Upper lobe of right lung (tissue), 1 donor: ENCODE measurements at regions not wholly inside any gene's neighbourhood (a gene's known extent, or its start where the extent isn't known, plus 50 kb on each side); places are given as distances from the start of the nearest gene placed in this dataset.

Source experiments
- ATAC-seq: fragments of 200-7000 bp; cut with Tn5 transposase; one replicate; pipeline ENCODE4 v1.9.1; 2020; ENCODE audit warnings: mild to moderate bottlenecking, moderate library complexity
- DNase-seq: peaks from one replicate; pipeline ENCODE4 v3.0.0-alpha.2; 2020
- H3K27ac ChIP-seq: fragments of 200-600 bp; one replicate; pipeline ENCODE4 v1.8.0; 2022
- H3K27me3 ChIP-seq: fragments of 200-600 bp; one replicate; pipeline ENCODE4 v1.8.0; 2022; ENCODE audit warnings: mild to moderate bottlenecking
- H3K36me3 ChIP-seq: fragments of 200-600 bp; one replicate; pipeline ENCODE4 v1.8.0; 2022
- H3K4me1 ChIP-seq: fragments of 200-600 bp; one replicate; pipeline ENCODE4 v1.8.0; 2022
- H3K4me3 ChIP-seq: fragments of 200-600 bp; one replicate; pipeline ENCODE4 v1.8.0; 2022; ENCODE audit warnings: mild to moderate bottlenecking
- H3K9me3 ChIP-seq: fragments of 200-600 bp; one replicate; pipeline ENCODE4 v1.8.0; 2022
- intact Hi-C: fragments of 100-400 bp; cut with DNase I; formaldehyde crosslinking; loops from one replicate; pipeline ENCODE4 v1.11.0; 2022
- TF ChIP-seq, protein P1 (sequence below): fragments of 200-600 bp; IDR thresholded peaks from one replicate; pipeline ENCODE4 v1.8.0; 2022; ENCODE audit warnings: antibody characterized with exemption
- donor health status: DM: no; HTN: yes; CAD: no; lungs with severe emphysema.

- H3K4me1 ChIP-seq = peaks cover 4% of the 10 kb centered on the region
- intact Hi-C loops = no loop called here
- ATAC-seq = no peak
- H3K9me3 ChIP-seq = no peaks in the 10 kb centered on the region
- H3K27ac ChIP-seq = no peak overlapping the region
- no peaks in the 10 kb centered on the region for H3K27me3 ChIP-seq
- H3K36me3 ChIP-seq = no peaks in the 10 kb centered on the region
- H3K4me3 ChIP-seq = no peak overlapping the region
- no peak for DNase-seq
- TF ChIP-seq, protein P1, sequence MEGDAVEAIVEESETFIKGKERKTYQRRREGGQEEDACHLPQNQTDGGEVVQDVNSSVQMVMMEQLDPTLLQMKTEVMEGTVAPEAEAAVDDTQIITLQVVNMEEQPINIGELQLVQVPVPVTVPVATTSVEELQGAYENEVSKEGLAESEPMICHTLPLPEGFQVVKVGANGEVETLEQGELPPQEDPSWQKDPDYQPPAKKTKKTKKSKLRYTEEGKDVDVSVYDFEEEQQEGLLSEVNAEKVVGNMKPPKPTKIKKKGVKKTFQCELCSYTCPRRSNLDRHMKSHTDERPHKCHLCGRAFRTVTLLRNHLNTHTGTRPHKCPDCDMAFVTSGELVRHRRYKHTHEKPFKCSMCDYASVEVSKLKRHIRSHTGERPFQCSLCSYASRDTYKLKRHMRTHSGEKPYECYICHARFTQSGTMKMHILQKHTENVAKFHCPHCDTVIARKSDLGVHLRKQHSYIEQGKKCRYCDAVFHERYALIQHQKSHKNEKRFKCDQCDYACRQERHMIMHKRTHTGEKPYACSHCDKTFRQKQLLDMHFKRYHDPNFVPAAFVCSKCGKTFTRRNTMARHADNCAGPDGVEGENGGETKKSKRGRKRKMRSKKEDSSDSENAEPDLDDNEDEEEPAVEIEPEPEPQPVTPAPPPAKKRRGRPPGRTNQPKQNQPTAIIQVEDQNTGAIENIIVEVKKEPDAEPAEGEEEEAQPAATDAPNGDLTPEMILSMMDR = no peak
These were observed 527.4 kb downstream of the RASEF start for GRCh38 chr9:82535432-82535998.

DNA sequence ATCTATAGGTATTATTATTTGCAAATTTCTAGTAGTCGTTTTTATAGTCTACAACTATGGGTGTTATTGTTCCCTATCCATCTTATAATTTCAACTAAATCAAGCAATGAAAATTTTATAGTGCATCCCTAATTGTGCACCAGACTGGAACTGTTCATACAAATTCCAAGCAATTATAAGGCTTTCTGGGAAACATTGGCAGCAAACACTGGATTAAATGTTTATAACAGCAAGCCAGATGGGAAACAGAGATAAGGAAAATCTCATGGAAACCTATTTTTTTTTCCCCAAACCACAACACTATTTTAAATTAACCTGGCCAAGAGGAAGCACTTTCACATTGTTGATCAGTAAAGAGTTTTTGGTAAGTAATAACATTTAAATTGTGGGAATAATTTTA, 524.3 kb downstream of the RASEF start:
- no peak for DNase-seq
- H3K27ac ChIP-seq = no peak overlapping the region
- H3K27me3 ChIP-seq = no peaks in the 10 kb centered on the region
- no peak overlapping the region for H3K4me3 ChIP-seq
- no peaks in the 10 kb centered on the region for H3K9me3 ChIP-seq
- H3K36me3 ChIP-seq = no peaks in the 10 kb centered on the region
- intact Hi-C loops = no loop called here
- TF ChIP-seq, protein P1 = no peak
- H3K4me1 ChIP-seq = no peaks in the 10 kb centered on the region
- no peak for ATAC-seq

DNA sequence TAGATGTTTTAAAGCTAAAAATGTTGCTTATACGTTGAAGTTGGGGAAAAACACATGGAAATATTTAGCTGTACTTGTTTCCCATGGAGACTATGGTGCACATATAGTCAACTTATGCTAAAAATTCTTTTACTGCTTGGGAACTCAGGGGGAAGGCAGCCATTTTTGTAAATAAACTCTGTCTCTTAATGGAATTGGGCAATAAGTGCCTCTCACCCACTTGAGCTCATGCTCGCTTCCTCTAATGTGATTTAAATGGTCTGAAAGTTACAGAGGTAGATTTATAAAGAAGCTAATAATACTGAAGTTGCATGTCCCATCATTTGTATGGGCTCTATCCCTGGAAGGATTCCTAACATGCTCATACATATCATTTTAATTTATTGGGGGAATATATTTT, 523.8 kb downstream of the RASEF start:
- no peak overlapping the region for H3K27ac ChIP-seq
- H3K4me1 ChIP-seq = no peaks in the 10 kb centered on the region
- intact Hi-C loops = no loop called here
- TF ChIP-seq, protein P1 = no peak
- no peaks in the 10 kb centered on the region for H3K36me3 ChIP-seq
- no peaks in the 10 kb centered on the region for H3K27me3 ChIP-seq
- DNase-seq (no peak), ATAC-seq (peak; percentile 46)
- H3K4me3 ChIP-seq = no peak overlapping the region
- no peaks in the 10 kb centered on the region for H3K9me3 ChIP-seq

- intact Hi-C loops = no loop called here
- no peaks in the 10 kb centered on the region for H3K4me1 ChIP-seq
- ATAC-seq = peak; percentile 74
- H3K27ac ChIP-seq = no peak overlapping the region
- H3K9me3 ChIP-seq = no peaks in the 10 kb centered on the region
- TF ChIP-seq, protein P1 = no peak
- no peaks in the 10 kb centered on the region for H3K36me3 ChIP-seq
- H3K4me3 ChIP-seq = no peak overlapping the region
- DNase-seq = peak; percentile 73
- no peaks in the 10 kb centered on the region for H3K27me3 ChIP-seq
These were observed 522.9 kb downstream of the RASEF start for GRCh38 chr9:82539856-82540579.

- Histone ChIP-seq H3K36me3 (no peaks in the 10 kb centered on the region), H3K27me3 (no peaks in the 10 kb centered on the region), H3K9me3 (no peaks in the 10 kb centered on the region), H3K4me1 (no peaks in the 10 kb centered on the region), H3K27ac (no peak overlapping the region), H3K4me3 (no peak overlapping the region)
- ATAC-seq = no peak
- intact Hi-C loops = no loop called here
- no peak for DNase-seq
- TF ChIP-seq, protein P1 = no peak
These were observed 519.2 kb downstream of the RASEF start for GRCh38 chr9:82543726-82544125.
